Right forelimb (tissue), 1 donor: ENCODE measurements at regions not wholly inside any gene's neighbourhood (a gene's known extent, or its start where the extent isn't known, plus 50 kb on each side); places are given as distances from the start of the nearest gene placed in this dataset.
"Not testable (repeated sequence)": the region's sequence is repeated elsewhere in the genome, so short reads cannot be mapped to it uniquely, and the experiment has no call there.

Experiments used
- DNase-seq: peaks from one replicate; pipeline ENCODE4 v3.0.0-alpha.2; 2018

DNA sequence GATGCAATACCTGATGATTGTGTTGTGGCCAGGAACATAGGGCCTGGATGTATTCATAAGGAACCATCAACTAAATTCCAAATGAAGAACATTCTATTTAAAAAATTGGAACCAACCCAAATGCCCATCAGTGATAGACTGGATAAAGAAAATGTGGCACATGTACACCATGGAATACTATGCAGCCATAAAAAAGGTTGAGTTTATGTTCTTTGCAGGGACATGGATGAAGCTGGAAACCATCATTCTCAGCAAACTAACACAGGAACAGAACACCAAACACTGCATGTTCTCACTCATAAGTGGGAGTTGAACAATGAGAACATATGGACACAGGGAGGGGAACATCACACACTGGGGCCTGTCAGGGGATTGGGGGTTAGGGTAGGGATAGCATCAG, 150.6 kb downstream of the DUSP10 start:
- DNase-seq, result not testable (repeated sequence)

DNA sequence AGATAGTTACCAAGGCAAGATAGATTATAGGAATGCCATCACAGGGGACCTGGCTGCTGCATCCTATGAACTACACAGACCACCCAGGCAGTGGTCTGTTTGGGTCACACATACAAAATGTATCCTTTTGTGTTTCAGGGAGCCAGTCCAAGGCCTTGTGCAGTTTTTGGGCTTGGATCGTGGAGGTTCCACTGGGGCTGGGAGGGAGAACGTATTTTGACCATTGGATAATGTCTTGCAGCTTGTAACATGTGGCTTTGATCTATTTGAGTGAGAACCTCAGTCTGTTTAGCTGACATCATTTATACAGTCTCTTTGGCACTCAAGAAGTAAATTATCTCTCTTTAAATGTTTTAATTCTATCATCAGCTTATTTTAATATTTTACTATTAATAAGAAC, 147.3 kb downstream of the DUSP10 start:
- DNase-seq, result peak; percentile 45

DNA sequence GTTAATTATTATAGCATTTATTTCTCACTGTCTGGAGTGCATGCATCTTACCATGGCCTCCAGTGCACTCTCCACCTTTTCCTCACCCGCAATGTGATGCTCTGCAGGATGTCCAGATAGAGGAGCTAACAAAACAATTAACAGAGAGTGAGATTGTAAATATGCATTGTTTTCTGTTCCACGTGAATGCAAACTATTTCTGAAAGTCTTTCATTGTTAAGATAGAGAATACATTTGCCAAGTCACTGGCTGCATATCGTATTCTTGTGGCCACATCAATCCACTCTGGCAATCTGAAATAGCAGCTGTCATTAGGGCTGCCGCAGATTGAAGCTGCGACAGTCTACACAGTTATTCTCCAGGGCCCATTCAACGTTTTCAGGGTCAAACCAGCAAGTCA, 143.8 kb downstream of the DUSP10 start:
- DNase-seq, result no peak

DNA sequence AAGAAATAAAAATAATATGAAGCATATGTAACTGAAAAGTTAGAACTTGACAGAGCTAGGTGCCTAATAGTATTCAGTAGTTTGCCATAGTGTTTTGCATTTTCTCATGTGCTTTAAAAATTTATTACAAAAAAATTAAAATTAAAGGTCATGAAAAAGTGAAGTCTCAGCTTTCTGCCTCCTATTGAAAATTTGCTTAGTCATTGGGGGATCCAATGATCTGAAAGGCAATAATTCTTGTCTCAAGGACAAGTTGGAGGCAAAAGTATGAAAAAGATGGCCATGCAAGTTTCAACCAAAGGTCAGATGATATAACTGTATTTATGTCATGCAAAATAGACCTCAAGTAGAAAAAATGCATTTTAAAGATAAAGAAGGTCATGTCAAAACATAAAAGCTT, 140.7 kb downstream of the DUSP10 start:
- no peak for DNase-seq

DNA sequence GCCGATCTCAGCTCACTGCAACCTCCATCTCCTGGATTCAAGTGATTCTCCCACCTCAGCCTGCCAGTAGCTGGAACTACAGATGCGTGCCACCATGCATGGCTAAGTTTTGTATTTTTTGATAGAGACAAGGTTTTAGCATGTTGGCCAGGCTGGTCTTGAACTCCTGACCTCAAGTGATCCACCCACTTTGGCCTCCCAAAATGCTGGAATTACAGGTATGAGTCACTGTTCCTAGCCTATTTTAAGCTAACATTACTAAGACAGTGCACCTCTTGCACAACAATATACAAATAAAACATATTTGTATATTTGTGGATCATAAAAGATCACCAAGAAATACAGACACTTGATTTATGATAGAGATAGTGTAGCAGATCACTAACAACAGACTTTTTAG, 139.1 kb downstream of the DUSP10 start:
- no peak for DNase-seq

DNA sequence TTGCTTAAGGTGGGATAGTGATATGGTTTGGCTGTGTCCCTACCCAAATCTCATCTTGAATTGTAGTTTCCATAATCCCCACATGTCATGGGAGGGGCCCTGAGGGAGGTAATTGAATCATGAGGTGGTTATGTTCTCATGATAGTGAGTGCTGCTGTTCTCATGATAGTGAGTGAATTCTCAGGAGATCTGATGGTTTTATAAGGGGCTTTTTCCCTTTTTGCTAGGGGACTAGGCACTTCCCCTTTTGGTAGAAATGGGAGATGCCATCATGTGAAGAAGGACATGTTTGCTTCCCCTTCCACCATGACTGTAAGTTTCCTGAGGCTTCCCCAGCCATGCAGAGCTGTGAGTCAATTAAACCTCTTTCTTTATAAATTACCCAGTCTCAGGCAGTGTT, 137.5 kb downstream of the DUSP10 start:
- DNase-seq, result not testable (repeated sequence)

DNA sequence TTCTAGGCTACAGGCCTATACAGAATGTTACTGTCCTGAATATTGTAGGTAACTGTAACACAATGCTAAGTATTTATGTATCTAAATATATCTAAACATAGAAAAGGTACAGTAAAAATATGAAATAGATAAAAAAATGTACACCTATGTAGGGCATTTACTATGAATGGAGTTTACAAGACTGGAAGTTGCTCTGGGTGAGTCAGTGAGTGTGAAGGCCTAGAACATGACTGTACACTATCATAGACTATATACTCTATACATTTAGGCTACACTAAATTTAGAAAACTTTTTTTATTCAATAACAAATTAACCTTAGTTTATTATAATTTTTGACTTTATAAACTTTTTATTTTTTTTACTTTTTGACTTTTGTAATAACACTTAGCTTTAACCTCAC, 136.9 kb downstream of the DUSP10 start:
- DNase-seq, result no peak

DNA sequence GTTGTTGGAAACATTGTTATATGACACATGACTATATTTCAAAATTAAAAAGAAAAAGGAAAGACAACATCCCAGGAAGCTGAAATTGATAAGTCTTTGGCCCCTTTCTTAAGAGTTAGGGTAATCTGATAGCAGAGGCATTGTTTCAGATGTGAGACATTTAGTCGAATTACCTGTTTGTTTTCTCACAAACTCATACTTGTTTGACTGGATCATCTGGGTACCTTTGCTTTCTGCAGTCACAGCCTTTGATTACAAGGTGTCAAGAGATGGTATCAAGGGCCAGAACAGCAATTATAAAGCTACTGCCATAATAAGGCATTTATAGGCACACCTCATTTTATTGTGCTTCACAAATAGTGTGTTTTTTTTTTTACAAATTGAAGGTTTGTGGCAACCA, 136.3 kb downstream of the DUSP10 start:
- DNase-seq, result no peak

DNA sequence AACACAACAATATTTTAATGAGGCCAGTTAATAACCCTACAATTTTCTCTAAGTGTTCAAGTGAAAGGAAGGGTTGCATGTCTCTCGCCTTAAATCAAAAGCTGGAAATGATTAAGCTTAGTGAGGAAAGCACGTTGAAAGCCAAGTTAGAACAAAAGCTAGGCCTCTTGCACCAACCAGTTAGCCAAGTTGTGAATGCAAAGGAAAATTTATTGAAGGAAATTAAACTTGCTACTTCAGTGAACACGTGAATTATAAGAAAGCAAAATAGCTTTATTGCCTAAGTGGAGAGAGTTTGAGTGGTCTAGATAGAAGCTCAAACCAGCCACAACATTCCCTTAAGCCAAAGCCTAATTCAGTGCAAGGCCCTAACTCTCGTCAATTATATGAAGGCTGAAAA, 135.6 kb downstream of the DUSP10 start:
- no peak for DNase-seq

DNA sequence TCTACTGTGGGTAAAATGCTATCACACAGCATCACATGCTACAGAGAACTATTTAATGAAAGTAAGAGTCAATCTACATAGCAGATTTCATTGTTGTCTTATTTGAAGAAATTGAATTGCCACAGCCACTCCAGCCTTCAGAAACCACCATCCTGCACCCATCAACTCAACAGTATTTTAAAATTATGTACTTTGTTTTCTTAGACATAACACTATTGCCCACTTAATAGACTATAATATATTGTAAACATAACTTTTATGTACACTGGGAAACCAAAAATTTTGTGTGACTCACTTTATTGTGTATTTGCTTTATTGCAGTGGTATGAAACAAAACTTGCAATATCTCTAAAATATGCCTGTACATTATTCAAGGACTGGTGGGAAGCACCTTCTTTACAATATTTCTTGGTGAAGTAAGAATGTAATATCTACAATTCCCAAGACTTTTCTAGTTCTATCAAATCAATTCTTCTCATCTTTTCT, 133.0 kb downstream of the DUSP10 start:
- no peak for DNase-seq

DNA sequence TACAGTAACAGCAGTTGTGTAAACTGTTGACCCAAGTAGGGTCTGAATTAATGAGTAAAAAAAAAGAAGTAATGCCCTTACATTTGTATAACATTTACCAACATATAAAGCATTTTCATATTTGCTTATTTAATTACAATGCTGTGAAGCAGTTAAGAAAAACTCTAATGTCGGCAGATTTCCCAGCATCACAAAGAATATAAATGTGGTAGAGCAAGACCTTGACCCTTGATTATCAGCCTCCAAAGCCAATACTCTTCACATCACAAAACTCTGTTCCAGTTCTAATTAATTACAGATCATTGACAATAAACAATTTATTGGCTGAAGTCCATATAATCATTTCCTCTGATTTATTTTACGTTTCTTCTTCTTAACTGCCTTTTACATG, 130.2 kb downstream of the DUSP10 start:
- no peak for DNase-seq

DNA sequence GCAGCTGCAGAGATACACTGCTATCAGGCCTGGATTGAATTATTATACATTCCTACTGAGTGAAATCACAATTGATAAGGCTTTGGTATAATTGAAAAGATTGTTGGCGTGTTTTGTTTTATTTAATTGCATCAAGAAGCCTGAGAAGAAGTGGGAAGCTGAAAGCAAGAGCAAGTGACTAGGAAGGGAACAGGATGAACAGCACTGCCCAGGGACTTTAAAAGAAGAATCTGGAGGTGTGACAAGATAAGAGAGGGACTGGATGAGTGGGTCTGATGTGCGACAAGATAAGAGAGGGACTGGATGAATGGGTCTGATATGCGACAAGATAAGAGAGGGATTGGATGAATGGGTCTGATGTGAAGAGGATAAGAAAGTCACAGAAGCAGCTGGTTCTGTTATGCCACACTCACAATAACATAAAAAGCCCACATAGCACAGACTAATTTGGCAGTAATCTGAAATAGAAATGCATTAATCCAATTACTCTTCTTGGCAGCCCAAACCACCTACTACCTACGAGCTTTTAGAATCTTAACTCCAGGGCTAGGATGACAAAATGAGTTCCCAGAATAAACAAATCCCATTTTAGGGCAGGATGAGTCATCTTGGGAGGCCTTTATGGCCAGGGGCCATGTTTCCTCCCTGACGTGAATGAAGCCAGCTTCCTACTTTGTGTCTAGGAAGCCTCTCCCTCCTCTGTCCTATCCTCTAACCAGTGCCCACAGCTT, 129.7 kb downstream of the DUSP10 start:
- no peak for DNase-seq

DNA sequence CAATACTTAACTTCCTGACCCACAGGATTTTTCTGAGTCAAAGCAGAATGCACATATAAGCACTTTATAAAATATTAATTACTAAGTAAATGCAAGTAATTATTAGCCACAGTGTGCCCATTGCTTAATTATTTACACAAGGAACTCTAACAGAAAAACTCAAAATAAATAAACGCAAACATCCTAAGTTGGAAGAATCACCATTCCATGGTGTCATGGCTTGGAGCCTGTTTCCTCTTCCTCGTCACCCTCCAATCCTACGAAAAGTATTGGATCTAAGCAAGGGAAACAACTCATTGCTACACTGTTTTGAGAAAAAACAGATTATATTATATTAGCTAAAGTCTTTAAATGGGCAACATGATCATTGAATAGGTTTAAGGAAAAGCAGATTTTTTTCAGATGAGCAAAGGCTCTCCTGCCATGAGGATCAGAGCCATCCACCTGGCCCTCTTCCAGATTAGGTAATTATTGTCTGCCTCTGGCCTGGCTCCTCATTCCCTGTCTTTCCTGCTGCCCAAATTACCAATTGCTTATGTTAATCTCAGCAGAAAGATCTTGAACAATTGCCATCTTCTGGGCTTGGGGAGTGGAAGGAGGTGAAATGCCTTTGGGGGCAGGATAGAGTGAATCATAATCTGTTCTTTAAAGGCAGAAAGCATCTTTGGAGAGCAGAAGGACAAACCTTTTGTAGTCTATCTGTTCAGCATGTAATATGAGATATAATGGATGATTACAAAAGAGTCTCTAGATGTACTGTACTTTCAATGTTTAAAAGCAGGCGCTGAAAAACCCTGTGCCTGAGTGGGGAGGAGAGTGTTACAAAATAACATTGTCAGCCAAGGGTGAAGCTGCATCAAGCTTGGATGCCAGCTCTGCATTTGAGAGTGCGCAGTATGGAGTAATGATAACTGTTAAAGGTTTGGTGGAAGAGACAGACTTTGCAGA, 121.2 kb downstream of the DUSP10 start:
- DNase-seq, result no peak

DNA sequence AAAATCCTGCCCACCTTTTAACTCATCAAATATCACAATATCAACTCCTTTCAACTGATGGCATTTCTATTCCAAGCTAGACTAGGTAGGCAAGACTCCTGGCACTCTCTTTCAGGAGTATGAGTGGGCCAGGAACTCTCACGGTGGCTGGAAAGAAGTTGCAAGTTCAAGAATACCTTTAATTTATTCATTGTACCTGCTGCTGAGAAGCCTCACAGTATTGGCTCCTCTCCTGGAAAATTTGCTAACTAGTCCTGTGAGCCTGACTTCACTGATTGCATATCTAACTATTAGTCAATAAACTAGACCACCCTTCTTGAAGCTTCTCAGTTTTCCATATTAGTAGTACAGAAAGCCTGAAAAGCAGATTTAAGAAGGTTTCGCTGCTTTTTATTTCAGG, 120.2 kb downstream of the DUSP10 start:
- no peak for DNase-seq

DNA sequence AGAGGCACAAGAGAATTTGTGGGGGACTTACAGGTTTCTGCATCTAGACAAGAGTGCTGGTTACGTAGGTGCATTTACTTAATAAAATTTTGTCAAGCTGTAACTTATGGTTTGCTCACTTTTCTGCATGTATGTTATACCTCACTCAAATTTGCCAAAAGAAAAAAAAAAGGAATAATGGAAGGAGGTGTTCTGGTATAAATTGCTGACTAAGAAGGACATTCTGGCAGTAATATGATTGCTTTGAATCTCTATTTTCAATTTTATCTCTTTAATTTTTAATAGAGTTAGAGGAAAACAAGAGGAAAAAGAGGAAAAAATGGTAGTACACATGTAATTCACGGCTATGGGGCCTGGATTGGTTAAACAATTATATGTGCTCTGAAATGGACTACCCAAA, 119.5 kb downstream of the DUSP10 start:
- no peak for DNase-seq

DNA sequence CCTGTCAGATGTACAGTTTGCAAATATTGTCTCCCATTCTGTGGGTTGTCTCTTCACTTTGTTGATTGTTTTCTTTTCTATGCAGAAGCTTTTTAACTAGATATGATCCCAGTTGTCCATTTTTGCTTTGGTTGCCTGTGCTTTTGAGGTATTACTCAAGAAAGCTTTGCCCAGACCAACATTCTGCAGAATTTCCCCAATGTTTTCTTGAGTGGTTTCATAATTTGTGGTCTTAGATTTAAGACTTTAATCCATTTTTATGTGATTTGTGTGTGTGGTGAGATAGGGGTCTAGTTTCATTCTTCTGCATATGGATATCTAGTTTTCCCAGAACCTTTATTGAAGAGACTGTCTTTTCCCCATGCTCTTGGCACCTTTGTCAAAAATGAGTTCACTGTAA, 116.9 kb downstream of the DUSP10 start:
- no peak for DNase-seq

DNA sequence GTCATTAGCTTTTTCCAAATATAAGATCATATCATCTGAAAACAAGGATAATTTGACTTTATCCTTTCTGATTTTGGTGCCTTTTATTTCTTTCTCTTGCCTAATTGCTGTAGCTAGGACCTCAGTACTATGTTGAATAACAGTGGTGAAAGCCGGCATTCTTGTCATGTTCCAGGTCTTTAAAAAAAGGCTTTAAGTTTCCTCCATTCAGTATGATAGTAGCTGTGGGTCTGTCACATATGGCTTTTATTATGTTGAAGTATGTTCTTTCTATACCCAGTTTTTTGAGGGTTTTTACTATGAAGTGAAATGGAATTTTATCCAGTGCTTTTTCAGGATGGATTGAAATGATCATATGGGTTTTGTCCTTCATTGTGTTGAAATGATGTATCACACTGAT, 115.8 kb downstream of the DUSP10 start:
- DNase-seq, result no peak

DNA sequence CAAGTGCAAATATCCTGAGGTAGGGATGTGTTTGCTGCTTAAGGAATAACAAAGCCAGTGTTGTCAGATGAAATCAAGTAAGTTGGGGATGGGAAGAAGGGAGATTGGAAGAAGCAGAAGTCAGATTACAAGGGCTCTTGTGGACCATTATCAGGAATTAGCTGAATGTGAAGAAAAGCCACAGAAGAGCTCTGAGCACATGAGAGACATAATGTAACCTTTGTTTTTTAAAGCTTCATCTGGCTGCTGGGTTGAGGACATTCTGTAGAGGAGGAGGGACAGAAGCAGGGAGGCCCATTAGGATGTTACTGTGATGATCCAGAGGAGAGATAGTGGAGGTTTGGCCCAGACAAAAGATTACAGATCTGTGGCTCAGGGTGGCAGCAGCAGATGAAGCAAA, 111.7 kb downstream of the DUSP10 start:
- no peak for DNase-seq

DNA sequence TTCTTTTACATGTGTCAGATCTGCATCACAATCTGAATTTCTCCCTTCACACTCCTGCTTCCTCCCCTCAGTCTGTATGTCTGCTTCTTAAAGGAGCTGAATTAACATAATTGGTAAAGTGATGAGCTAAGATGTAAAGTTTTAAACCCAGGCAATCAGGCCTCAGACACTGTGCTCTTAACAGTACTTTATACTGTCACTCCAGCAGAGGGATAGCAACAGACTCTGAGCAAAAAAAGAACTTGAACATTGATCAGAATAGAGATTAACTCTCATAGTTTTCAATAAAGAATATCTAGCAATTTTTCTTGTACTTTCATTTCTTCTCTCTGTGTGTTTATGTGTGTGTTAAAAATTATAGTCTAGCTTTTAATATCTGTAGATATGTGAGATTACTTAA, 110.3 kb downstream of the DUSP10 start:
- DNase-seq, result no peak

DNA sequence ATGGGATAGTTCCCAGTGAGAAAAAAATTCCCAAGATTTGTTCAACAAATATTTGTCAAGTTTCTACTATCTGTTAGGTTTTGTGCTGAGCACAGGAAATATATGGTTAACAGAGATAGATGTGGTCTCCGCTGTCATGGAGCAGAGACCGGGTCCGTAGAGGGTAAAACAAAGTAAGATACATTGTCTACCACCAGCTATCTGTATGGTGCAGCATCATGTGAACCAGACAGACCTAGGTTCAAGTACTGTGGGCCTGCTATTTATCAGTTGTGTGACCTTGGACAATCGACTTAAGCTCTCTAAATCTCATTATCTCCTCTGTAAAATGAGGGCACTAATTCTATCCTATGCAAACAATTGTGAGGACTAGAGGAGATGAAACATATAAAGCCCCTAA, 109.8 kb downstream of the DUSP10 start:
- no peak for DNase-seq

DNA sequence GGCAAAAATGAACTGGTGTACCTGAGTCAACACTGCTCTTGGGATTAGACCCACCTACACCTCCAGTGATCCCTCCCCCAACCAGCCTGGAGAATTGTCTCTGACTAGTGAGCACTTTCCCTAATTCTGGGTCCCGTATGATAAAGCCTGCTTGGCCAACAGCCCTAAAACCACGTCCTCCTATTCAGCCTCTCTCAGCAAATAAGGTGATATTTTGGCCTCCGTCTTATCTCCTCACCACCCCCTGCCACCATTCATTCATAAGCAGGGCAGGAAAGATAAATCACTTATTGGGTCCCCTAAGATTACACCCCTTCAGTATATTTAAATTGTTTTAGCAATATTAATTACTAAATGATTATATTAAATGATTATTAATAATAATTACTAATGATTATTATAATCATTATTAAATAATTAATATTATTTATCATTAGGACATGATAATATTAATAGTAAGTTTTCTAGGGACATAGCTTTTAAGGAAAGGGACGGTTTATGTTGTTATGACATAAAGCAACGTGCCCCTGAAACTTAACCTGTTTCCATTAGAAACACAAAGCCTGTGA, 108.0 kb downstream of the DUSP10 start:
- DNase-seq, result no peak

DNA sequence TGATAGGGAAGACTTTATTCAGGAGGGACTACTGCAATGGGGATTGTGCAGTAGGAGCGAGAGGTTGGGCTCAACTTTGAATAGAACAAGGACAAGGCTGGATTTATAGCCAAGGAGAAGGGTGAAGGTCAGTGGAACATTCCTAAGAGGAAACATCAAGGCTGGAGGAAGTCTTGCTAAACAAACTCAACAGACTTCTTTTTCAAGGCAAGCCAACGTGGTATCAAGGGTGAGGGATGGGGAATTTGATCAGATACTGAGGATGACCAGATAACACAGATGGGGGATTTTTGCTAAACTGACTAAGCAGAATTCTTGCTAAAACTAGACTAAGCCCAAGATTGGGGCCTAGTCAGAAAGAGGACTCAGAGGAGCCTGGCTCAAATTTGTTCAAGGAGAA, 107.3 kb downstream of the DUSP10 start:
- no peak for DNase-seq

DNA sequence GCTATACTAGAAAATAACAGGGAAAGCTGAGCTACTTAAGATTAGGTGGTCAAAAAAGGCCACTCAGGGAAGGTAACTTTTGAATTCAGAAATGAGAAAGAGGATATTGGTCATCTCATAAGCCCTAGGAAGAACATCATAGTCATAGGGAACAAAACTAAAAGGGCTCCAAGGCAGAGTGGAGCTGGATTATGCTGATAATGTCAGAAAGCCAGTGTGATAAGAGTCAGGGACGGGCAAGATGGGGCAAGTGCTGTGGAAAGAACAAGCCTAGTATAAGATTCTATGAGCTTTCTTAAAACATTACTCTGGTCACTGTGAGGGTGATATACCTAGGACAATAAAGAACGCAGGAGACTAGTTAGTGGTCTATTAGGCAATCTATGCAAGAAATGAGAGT, 106.6 kb downstream of the DUSP10 start:
- no peak for DNase-seq

DNA sequence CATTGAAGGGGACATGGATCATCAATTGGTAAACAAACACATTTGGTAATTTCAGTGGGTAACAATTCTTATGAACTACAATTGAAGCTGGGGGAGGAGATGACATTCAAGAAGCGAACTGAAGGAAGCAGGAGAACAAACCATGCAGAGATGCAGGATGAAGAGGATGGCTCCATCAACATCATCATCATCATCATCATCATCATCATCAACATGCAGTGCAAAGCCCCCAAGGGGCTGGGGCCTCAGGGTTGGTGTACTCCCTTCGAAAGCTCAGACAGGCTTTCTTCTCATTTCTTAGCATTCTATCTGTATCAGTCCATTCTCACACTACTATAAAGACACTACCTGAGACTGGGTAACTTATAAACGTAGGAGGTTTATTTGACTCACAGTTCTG, 105.8 kb downstream of the DUSP10 start:
- no peak for DNase-seq
